Stimulated activated CD8-positive, alpha-beta memory T cell treated with anti-CD3 and anti-CD28 coated beads, Interleukin-12 subunit alpha, Interleukin-12 subunit beta, amount 100 ng/mL, for 24 hours (primary cell): ENCODE measurements at regions not wholly inside any gene's neighbourhood (a gene's known extent, or its start where the extent isn't known, plus 50 kb on each side); places are given as distances from the start of the nearest gene placed in this dataset.

Experiments
- DNase-seq: peaks from one replicate; pipeline ENCODE4 v3.0.0-alpha.2; 2020; ENCODE audit errors: extremely low read depth

- no peak for DNase-seq
Measured at GRCh38 chr15:79373113-79373512, 59.0 kb upstream of the MINAR1 start.

GRCh38 chr15:79373728-79374127, 58.4 kb upstream of the MINAR1 start:
- DNase-seq: no peak

GRCh38 chr15:79376383-79376782, 55.8 kb upstream of the MINAR1 start:
- no peak for DNase-seq

GRCh38 chr15:79378394-79379109, 53.6 kb upstream of the MINAR1 start:
- DNase-seq: no peak

GRCh38 chr15:79380755-79381497, 51.2 kb upstream of the MINAR1 start:
- DNase-seq: peak; percentile 38

- DNase-seq: no peak
Measured at GRCh38 chr15:79381593-79381992, 50.5 kb upstream of the MINAR1 start.
